SW480 (cell line): ENCODE measurements at regions not wholly inside any gene's neighbourhood (a gene's known extent, or its start where the extent isn't known, plus 50 kb on each side); places are given as distances from the start of the nearest gene placed in this dataset.
"Not testable (repeated sequence)": the region's sequence is repeated elsewhere in the genome, so short reads cannot be mapped to it uniquely, and the experiment has no call there.

Experiments
- DNase-seq: peaks from one replicate; pipeline ENCODE4 v3.0.0-alpha.2; 2016; ENCODE audit warnings: low spot score

DNA sequence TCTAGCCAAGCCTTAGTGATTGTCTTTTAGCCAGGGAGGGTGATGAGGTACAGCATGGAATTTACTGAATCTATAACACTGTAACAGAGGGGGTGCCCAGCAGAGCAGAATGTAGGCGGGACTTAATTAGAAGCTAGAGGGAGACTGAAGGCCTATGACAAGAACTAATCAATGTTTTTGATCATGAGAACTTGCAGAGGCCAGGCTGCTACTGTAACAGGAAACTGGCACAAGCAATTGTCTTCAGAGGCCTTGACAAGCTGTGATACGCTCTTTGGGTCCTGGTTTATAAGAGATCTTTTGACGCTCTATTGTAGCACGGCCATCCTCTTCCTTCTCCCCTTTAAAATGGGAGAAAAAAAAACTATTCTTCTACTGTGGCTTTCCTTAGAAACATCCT, 1297.3 kb downstream of the JRKL start:
- no peak for DNase-seq

DNA sequence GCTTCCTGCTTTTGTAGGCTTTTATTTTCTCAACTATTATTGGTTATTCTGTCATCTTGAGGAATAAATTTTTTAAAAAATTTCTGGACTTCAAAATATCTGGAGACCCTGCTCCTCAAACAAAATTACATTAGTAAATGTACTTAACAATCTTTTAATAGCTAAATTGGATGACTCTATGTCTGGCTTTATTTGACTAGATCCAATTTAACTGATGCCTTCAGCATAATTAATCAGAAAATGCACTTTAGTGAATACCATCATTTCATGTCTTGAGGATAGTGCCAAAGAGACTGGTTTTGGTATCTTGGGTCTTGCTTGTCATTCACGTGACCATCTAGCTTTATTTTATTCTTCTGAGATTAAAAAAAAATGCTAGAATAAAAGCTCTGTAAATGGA, 1301.2 kb downstream of the JRKL start:
- DNase-seq, result no peak

DNA sequence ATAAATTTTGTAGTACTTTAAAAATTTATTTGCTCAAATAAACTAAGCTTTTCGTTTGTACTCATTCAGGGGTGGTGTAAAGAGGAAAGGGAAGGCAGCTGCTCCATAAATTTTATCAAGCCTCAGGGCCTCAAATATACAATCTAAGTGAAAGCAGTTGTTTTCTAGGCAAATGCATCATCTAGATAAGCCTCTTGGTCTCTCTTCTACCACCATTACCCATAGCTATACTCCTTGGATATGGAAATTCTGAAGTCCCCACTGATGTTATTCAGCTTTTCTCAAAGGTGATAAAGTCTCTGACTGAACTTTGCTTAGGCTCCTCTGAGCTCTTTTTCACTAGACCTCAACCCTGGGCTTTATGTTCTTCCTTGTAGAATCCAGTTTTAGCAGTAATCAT, 1313.1 kb downstream of the JRKL start:
- no peak for DNase-seq

DNA sequence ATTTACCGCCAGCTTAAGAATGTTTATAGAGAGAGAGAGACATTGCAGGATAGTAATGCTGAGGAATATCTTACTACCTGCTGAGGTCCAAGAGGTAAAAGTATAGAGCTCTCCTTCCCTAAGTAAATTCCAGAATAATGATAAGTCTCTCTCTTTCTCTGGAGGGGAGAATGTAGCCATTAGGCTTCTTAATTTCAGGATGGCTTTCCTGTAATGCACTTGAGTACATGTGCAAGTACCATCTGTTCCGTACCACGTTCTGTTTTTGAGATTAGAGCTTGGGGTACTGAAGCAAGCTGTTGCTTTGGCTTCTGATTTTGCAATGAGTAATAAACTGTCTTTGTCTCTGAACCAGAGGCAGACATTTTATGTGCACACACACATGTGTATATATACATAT, 1314.0 kb downstream of the JRKL start:
- DNase-seq, result no peak

DNA sequence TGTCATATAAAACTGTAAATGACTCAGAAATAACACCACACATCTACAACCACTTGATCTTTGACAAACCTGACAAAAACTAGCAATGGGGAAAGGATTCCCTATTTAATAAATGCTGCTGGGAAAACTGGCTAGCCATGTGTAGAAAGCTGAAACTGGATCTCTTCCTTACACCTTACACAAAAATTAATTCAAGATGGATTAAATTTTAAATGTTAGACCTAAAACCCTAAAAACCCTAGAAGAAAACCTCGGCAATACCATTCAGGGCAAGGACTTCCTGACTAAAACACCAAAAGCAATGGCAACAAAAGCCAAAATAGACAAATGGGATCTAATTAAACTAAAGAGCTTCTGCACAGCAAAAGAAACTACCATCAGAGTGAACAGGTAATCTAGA, 1315.3 kb upstream of the CNTN5 start:
- DNase-seq, result not testable (repeated sequence)

DNA sequence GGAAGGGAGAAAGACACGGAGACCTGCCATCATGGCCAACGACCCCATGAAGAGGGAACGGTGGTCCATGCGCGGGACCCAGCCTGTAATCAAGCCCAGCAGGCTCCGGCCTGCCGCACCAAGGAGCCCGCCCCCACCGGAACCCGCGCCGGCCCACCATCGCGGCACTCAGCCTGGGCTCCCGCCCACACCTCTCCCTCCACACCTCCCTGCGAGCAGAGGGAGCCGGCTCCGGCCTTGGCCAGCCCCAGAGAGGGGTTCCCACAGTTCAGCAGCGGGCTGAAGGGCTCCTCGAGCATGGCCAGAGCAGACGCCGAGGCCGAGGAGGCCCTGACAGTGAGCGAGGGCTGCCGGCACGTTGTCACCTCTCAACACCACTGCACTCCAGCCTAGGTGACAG, 1302.8 kb upstream of the CNTN5 start:
- no peak for DNase-seq

DNA sequence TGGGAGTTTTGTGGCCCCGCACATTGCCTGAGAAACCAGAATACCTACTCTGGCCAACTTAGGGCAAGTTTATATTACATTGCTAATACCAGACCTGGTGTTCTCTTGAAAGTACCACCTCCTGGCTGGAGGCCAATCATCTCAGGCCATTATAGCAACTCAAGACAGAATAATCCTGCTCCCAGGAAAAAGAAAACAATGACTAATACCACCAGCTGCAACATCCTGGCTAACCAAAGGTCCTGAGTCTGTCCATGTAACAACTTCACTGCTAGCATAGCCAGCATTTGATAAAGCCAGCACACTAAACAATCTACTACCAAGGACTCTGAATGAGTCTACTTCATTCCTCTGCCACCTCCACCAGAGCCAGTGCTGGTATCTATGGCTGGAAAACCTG, 1298.7 kb upstream of the CNTN5 start:
- no peak for DNase-seq

DNA sequence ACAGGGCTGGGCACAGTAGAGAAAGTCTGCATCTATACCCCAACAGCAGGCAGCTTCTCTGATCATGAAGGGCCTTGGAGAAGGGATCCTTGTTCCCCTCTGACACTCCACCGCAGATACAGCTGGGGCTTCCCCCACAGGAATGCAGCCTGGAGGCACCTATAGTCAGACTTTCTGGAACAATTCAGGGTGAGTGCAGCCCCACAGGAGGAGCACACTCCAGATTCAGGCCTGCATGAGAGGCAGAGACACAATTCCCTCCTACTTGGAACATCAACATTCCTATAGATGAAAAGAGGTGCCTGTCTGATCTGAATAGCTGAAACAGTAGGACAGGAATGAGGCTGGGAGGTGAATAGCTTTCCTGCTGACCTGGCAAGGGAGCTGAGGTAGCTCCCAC, 1298.0 kb upstream of the CNTN5 start:
- DNase-seq, result no peak

DNA sequence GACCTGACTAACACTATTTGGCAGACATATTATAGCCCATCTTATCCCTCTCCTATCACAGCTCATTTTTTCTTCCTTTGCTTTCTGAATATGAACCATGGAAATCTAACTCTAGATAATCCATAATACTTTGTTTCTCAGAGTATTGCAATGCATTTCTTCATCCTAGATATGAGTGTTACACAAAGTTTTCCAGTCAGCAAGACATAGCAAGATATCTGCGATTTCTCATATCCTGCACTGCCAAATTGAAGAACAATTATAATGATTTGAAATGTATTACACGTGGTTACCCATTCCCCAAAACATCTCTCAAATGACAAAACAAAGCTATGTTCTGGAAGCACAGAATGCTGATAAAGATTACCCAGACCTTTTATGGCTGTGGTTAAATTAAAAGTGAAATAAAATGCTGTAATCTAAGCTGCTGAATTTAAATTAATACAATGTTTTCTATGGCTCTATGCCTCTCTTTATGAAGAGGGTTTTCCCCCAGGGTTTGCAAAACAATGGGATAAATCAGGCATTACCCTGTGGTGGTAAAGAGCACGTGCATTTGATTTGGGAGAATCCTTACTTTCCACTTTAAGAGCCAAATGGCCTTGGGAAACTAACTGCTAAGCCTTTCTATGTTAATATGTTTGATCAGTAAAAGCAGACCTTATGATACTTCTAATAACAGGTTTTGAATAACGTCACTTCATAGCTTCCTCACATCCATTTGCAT, 1291.0 kb upstream of the CNTN5 start:
- DNase-seq, result no peak

DNA sequence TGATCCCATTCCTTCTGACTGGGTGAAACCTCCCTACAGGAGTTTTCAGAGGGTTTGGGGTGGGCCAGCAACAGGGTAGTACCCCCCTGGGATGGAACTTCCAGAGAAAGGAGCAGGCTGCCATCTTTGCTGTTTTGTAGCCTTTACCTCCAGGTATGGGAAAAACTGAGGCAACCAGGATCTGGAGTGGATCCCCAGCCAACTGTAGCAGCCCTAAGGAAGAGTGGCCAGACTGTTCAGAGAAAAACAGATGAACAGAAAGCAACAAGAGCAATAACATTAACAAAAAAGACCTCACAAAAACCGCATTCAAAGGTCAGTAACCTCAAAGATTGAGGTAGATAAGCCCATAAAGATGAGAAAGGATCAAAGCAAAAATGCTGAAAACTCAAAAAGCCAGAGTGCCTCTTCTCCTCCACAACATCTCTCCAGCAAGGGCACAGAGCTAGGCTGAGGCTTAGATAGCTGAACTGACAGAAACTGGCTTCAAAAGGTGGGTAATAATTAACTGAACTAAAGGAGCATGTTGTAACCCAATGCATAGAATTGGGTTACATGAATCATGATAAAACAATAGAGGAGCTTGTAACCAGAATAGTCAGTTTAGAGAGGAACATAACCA, 1288.6 kb upstream of the CNTN5 start:
- DNase-seq, result peak; percentile 94

DNA sequence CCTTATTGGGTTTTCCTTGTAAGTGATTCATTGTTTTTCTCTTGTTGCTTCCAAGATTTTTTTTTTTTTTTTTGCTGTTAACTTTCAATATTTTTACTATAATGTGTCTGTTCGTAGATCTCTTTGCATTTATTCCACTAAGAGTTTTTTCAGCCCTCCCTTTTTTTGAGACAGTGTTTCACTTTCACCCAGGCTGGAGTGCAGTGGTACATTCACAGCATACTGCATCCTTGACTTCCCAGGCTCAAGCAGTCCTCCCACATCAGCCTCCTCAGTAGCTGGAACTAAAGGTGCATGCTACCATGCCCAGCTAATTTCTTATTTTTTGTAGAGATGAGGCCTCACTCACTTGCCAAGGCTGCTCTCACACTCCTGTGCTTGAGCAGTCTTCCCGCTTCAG, 1282.0 kb upstream of the CNTN5 start:
- no peak for DNase-seq

DNA sequence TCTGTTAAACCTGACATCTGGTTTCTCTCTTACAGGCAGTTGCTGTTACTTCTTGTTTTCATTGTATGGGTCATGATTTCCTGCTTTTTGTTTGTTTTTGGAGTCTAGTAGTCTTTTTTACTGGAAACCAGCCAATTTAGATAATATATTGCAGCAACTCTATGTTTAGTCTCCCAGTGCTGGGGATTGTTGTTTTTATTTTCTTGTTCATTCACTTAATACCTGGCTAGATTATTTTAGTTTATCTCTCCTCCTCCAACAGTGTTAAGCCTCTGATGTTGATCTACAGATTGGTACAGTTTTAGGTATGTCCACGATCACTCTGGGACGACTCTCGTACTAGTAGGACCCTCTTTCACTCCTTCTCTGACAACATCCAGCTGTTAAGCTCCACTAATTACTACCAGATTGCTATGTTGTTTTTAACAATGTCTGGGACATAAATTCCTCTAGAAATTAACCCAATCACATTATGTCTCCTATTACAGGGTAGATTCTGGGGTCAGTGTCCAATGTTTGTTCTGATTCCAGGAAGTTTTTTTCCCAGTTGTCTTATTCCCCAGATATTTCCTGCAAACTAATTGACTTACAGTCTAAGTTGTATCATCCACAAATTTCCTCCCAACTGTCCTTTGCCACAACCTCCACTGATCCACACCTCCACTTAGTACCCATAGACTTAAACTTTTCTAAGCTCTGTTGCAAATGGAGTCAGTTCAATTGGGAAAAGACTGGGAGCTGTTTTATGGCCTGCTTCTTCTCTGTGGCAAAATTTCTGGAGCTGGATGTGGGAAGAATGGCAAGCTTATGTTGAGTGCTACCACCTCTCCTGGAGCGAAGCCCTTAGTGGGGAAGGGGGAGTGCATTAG, 1280.6 kb upstream of the CNTN5 start:
- DNase-seq, result no peak

DNA sequence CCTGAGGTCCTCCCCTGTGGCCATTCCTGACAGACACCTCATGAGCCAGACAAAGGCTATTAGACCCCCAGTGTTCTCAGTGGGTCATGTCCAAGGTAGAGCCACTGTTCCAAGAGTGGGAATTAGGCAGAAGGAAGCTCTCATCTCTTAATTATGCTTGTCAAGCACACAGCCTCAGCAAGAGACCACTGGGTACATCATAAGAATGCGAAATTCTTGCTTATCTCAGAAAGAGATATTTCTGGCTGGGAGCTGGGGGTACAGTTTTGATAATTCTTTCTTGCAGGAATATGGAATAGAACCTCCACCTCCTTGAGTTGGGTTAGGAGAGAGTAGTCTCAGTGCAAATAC, 1280.0 kb upstream of the CNTN5 start:
- DNase-seq, result no peak

DNA sequence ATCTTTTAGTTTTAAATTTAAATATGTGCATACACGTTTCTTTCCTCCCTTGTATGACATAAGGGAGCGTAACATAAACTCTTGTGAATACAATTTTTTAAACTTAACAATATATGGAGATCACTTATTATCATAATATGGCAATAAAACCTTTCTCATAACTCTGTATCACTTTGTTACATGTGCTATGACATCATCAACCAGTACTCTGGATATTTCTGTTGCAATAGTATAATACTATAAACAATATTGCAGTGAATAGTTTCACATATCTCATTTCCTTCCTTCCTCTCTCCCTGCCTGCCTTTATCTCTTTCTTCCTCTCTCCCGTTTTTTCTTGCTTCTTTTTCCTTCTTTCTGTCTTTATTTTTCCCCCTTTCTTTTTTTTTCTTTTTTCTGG, 1278.0 kb upstream of the CNTN5 start:
- no peak for DNase-seq

DNA sequence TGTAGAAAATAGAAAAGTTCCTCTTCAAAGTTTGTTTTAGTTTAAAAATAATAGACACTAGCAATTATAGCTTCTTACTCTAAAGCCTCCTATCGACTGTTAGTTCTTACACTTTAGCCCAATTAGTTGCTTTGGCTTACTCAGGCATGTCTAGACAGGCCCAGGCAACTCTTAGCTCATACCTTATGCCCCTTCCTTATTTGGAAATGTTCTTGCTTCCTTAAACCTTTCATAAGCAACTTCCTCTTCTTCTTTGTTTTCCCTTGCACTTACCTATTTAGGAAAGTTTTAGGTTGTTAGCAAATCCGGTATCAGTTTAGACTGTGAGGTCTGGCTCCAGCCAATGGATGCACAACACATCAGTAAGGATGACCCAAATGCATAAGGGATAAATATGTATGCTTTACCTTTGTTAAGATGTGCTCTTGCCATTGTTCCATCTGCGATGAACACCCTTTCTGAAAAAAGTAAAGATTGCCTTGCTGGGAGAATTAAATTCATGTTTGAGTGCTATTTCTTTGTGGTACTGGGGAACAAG, 1277.5 kb upstream of the CNTN5 start:
- no peak for DNase-seq

DNA sequence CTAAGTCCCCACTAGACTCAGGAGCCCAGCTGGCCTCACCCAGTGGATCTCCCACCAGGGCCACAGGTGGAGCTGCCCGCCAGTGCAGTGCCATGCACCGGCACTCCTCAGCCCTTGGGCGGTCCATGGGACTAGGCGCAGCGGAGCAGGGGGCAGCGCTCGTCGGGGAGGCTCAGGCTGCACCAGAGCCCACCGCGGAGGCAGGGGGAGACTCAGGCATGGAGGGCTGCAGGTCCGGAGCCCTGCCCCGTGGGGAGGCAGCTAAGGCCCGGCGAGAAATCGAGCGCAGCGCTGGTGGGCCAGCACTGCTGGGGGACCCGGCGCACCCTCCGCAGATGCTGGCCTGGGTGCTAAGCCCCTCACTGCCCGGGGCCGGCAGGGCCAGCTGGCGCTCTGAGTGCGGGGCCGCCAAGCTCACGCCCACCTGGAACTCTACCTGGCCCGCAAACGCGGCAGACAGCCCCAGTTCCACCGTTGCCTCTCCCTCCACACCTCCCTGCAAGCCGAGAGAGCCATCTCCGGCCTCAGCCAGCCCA, 1275.2 kb upstream of the CNTN5 start:
- DNase-seq, result no peak

DNA sequence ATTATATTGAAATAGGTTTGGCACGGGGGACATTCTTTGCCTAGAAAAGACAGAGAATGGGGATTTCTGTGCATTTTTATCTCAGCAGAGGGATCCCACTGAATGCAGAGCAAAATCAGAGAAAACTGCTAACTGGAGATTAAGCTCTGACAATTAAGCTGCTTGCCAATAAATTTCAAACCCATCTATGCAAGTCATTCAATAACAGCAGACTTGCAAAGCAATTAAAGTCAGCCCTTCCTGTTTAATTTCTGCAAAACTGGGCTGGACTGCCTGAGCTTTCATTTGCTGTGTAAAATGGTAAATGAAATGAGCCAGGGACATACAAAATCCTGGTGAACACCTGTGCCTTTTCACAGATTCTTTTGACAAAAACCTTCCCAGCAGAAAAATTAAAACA, 1273.9 kb upstream of the CNTN5 start:
- no peak for DNase-seq

DNA sequence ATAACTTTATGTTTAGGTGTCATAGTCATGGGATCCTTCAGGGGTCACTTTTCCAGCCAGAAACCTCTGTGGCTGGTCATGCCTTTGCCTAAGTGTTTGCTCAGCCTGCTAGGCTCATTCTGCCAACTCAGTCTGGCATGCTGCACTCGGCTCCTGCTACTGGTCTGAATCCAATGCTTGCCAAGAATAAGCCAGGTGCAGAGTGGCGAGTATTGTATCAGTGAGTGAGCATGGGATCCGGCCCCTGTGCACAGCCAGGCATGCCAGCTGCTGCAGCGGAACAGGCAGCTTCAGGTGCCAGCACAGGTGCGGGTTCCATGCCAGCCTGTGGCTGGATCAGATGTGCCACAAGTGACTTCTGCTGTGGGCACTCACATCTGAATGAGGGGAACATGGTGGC, 1269.3 kb upstream of the CNTN5 start:
- no peak for DNase-seq

DNA sequence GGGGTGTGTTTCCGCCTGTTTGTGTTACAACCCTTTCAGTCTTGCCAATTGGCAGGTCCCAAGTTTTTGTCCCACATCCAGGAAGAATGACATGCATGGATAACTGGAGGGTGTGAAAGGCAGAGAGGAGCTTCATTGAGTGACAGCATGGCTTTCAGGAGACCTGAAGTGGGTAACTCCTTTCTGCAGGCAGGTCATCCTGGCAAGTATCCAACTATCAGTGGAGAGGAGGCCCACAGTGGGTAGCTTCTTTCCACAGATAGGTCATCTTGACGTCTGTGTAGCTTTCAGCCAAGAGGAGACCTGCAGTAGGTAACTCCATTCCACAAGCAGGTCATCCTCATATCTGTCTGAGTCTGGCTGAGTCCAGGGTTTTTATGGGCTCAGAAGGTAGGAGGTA, 1268.8 kb upstream of the CNTN5 start:
- no peak for DNase-seq

DNA sequence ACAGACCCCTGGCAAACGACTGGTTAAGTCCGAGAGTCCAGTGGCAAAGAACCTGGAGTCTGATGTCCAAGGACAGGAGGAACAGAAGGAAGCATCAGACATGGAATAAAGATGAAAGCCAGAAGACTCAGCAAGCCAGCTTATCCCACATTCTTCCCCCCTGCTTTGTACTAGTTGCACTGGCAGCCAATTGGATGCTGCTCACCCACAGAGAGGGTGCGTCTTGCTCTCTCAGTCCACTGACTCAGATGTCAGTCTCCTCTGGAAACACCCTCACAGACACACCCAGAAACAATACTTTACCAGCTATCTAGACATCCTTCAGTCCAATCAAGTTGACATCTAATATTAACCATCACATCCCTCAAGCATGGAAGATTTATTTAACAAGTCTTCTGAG, 1265.8 kb upstream of the CNTN5 start:
- no peak for DNase-seq

DNA sequence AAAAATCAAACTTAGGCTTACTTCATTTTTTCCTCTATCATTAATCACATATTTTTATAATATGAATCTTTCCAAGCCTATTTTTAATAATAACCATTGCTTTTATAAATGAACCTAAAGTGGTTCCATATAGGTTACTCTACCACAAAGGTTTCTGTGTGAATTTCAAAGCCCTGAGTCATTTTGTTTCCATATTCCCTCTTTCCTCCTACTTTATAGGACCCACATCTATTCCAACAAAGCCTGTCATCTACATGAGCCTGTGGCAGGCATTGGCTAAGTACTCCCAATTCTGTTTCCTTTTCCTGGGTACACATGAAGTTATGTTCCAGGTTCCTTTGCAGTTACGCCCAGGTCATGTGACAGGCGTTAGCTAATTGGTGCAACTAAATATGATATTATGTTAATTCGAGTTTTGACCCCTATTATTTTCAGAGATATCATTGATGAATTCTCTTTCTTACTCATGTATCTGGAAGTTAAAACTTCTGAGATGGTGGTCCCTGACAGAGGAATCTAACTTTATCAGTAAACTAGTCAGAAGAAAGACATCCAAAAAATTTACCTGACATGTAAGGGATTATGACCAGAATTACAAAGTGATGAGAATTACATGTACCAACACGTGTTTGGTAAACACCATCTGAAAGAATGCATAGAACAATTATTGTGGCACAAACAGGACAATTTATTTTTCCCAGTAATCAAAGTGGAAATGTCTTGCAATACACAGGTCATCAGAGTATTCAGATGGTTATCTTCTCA, 1264.0 kb upstream of the CNTN5 start:
- no peak for DNase-seq

DNA sequence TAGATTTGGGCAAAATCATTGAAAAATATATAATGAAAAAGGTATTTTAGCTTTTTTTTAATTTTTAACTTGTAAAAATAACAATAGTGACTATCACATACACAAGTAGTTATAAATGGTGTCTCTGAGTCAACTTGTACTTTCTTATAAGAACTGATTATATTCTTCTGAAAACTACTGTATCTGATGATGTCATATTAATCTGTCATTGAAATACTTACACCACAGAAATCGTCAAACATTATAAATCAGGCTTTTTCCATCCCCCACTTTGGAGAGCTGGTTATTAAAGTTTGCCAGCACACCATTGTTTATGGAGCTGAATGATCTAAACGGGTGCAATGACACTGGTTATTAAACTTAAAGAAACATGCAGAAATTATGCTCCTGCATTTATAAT, 1259.6 kb upstream of the CNTN5 start:
- DNase-seq, result no peak
